ENCODE measurements at regions not wholly inside any gene's neighbourhood (a gene's known extent, or its start where the extent isn't known, plus 50 kb on each side); places are given as distances from the start of the nearest gene placed in this dataset.

GRCh38 chr1:244967159-244967558 is 102.8 kb upstream of the HNRNPU start:
- no peak for TF ChIP-seq ZNF416 (CRISPR knock-in tag; IDR thresholded peaks at IDR 0.05)
- TF ChIP-seq NR3C1 (CRISPR knock-in tag; conservative IDR thresholded peaks at IDR 0.05; ENCODE audit: low read depth) = no peak
- TF ChIP-seq E2F1 (CRISPR knock-in tag; IDR thresholded peaks at IDR 0.05) = no peak
- TF ChIP-seq CBFB (CRISPR knock-in tag; IDR thresholded peaks at IDR 0.05; ENCODE audit: low read depth) = no peak
- no peak for TF ChIP-seq AR (CRISPR knock-in tag; IDR thresholded peaks at IDR 0.05)
- no peak for TF ChIP-seq ZNF281 (CRISPR knock-in tag; IDR thresholded peaks at IDR 0.05)
- ChIA-PET CTCF (no interaction called here), POLR2A (interaction anchor here (1.2 kb wide), 1 partner anchor 18 kb away, joined by 3 read pairs; no protein-coding TSS in a partner anchor)
- DNase-seq (ENCODE audit: low spot score) (no peak), ATAC-seq (no peak)
- Mint-ChIP-seq H3K9me3 (no peaks in the 10 kb centered on the region), H3K27ac (no peak overlapping the region), H3K36me3 (no peaks in the 10 kb centered on the region), H3K27me3 (ENCODE audit: low read depth) (no peaks in the 10 kb centered on the region), H3K4me1 (peaks cover 45% of the 10 kb centered on the region), H3K4me3 (no peak overlapping the region)

GRCh38 chr1:244965185-244966030 is 101.1 kb upstream of the HNRNPU start:
- Mint-ChIP-seq H3K4me1 (peaks cover 41% of the 10 kb centered on the region), H3K27ac (peak overlapping the region; percentile 48), H3K4me3 (no peak overlapping the region), H3K9me3 (no peaks in the 10 kb centered on the region), H3K36me3 (no peaks in the 10 kb centered on the region), H3K27me3 (ENCODE audit: low read depth) (no peaks in the 10 kb centered on the region)
- no peak for ATAC-seq
- CTCF ChIA-PET = interaction anchor here (1.0 to 1.3 kb wide), 2 partner anchors 77 to 103 kb away, joined by 3 to 8 read pairs; no protein-coding TSS in a partner anchor
- POLR2A ChIA-PET = no interaction called here
- no peak for DNase-seq (ENCODE audit: low spot score)
- TF ChIP-seq E2F1 (CRISPR knock-in tag; IDR thresholded peaks at IDR 0.05) (no peak), ZNF416 (CRISPR knock-in tag; IDR thresholded peaks at IDR 0.05) (no peak), TP53 (CRISPR knock-in tag; IDR thresholded peaks at IDR 0.05) (no peak), NFATC4 (CRISPR knock-in tag; IDR thresholded peaks at IDR 0.05) (no peak), TEAD1 (CRISPR knock-in tag; IDR thresholded peaks at IDR 0.05) (no peak), ZBTB21 (CRISPR knock-in tag; IDR thresholded peaks at IDR 0.05; ENCODE audit: borderline replicate concordance) (no peak), SMAD3 (CRISPR knock-in tag; IDR thresholded peaks at IDR 0.05; ENCODE audit: borderline replicate concordance) (no peak), IRF2 (CRISPR knock-in tag; IDR thresholded peaks at IDR 0.05; ENCODE audit: borderline replicate concordance, low read depth) (no peak), FOXJ3 (CRISPR knock-in tag; IDR thresholded peaks at IDR 0.05; ENCODE audit: borderline replicate concordance) (no peak)
